Stimulated activated memory B cell treated with anti-CD40 and anti-IgM and Interleukin-4, amounts not matched to agents 10 μg/mL and 1 μg/mL and 100 μg/mL, for 72 hours (primary cell): ENCODE measurements at regions not wholly inside any gene's neighbourhood (a gene's known extent, or its start where the extent isn't known, plus 50 kb on each side); places are given as distances from the start of the nearest gene placed in this dataset.

Experiments
- ATAC-seq: fragments of 150-1000 bp; cut with Tn5 transposase; 2 replicates; pipeline ENCODE4 v1.10.0; 2021
- H3K27ac Mint-ChIP-seq: one replicate; pipeline ENCODE4 v1.8.0; 2022; ENCODE audit warnings: mild to moderate bottlenecking, mixed read lengths
- H3K27me3 Mint-ChIP-seq: one replicate; pipeline ENCODE4 v1.8.0; 2022; ENCODE audit warnings: mixed read lengths
- H3K36me3 Mint-ChIP-seq: one replicate; pipeline ENCODE4 v1.8.0; 2022; ENCODE audit warnings: mixed read lengths
- H3K4me1 Mint-ChIP-seq: one replicate; pipeline ENCODE4 v1.8.0; 2022; ENCODE audit warnings: mixed read lengths
- H3K4me3 Mint-ChIP-seq: one replicate; pipeline ENCODE4 v1.8.0; 2022; ENCODE audit warnings: mild to moderate bottlenecking, moderate library complexity, mixed read lengths
- H3K9me3 Mint-ChIP-seq: one replicate; pipeline ENCODE4 v1.8.0; 2022; ENCODE audit warnings: mixed read lengths

- H3K4me3 Mint-ChIP-seq: no peak overlapping the region
Measured at GRCh38 chr5:36355516-36355915, 53.8 kb upstream of the RANBP3L start.

GRCh38 chr5:36356915-36357314, 55.2 kb upstream of the RANBP3L start:
- H3K9me3 Mint-ChIP-seq: no peaks in the 10 kb centered on the region
- ATAC-seq: no peak
- H3K27ac Mint-ChIP-seq: no peak overlapping the region
- H3K4me1 Mint-ChIP-seq: no peaks in the 10 kb centered on the region
- no peak overlapping the region for H3K4me3 Mint-ChIP-seq
- H3K27me3 Mint-ChIP-seq: no peaks in the 10 kb centered on the region
- no peaks in the 10 kb centered on the region for H3K36me3 Mint-ChIP-seq

More at GRCh38 chr5:36355516-36355915, 53.8 kb upstream of the RANBP3L start:
- Mint-ChIP-seq H3K36me3 (no peaks in the 10 kb centered on the region), H3K9me3 (no peaks in the 10 kb centered on the region), H3K4me1 (no peaks in the 10 kb centered on the region), H3K27ac (no peak overlapping the region), H3K27me3 (peaks cover 5% of the 10 kb centered on the region)
- ATAC-seq: no peak

GRCh38 chr5:36357391-36357975, 55.8 kb upstream of the RANBP3L start:
- ATAC-seq: peak; percentile 35
- H3K4me1 Mint-ChIP-seq: no peaks in the 10 kb centered on the region
- H3K36me3 Mint-ChIP-seq: no peaks in the 10 kb centered on the region
- no peaks in the 10 kb centered on the region for H3K9me3 Mint-ChIP-seq
- no peak overlapping the region for H3K27ac Mint-ChIP-seq
- no peak overlapping the region for H3K4me3 Mint-ChIP-seq
- H3K27me3 Mint-ChIP-seq: no peaks in the 10 kb centered on the region

GRCh38 chr5:36359267-36359666, 57.6 kb upstream of the RANBP3L start:
- Mint-ChIP-seq H3K4me1 (no peaks in the 10 kb centered on the region), H3K27me3 (no peaks in the 10 kb centered on the region), H3K27ac (no peak overlapping the region), H3K9me3 (no peaks in the 10 kb centered on the region), H3K36me3 (no peaks in the 10 kb centered on the region), H3K4me3 (no peak overlapping the region)
- no peak for ATAC-seq

GRCh38 chr5:36360307-36360706, 58.6 kb upstream of the RANBP3L start:
- no peak overlapping the region for H3K4me3 Mint-ChIP-seq
- ATAC-seq: no peak
- no peak overlapping the region for H3K27ac Mint-ChIP-seq
- no peaks in the 10 kb centered on the region for H3K9me3 Mint-ChIP-seq
- H3K36me3 Mint-ChIP-seq: no peaks in the 10 kb centered on the region
- H3K27me3 Mint-ChIP-seq: no peaks in the 10 kb centered on the region
- no peaks in the 10 kb centered on the region for H3K4me1 Mint-ChIP-seq

GRCh38 chr5:36363101-36363500, 61.4 kb upstream of the RANBP3L start:
- no peak overlapping the region for H3K27ac Mint-ChIP-seq
- H3K36me3 Mint-ChIP-seq: no peaks in the 10 kb centered on the region
- H3K9me3 Mint-ChIP-seq: no peaks in the 10 kb centered on the region
- ATAC-seq: no peak
- H3K4me3 Mint-ChIP-seq: no peak overlapping the region
- no peaks in the 10 kb centered on the region for H3K4me1 Mint-ChIP-seq
- no peaks in the 10 kb centered on the region for H3K27me3 Mint-ChIP-seq

- H3K27me3 Mint-ChIP-seq: no peaks in the 10 kb centered on the region
- no peaks in the 10 kb centered on the region for H3K36me3 Mint-ChIP-seq
- H3K4me1 Mint-ChIP-seq: no peaks in the 10 kb centered on the region
- H3K4me3 Mint-ChIP-seq: no peak overlapping the region
- H3K9me3 Mint-ChIP-seq: no peaks in the 10 kb centered on the region
- ATAC-seq: no peak
- H3K27ac Mint-ChIP-seq: no peak overlapping the region
Measured at GRCh38 chr5:36363744-36364143, 62.0 kb upstream of the RANBP3L start.

GRCh38 chr5:36364473-36364872, 62.8 kb upstream of the RANBP3L start:
- Mint-ChIP-seq H3K9me3 (no peaks in the 10 kb centered on the region), H3K27ac (no peak overlapping the region), H3K4me1 (no peaks in the 10 kb centered on the region), H3K27me3 (no peaks in the 10 kb centered on the region), H3K4me3 (no peak overlapping the region), H3K36me3 (no peaks in the 10 kb centered on the region)
- no peak for ATAC-seq

GRCh38 chr5:36365896-36366295, 64.2 kb upstream of the RANBP3L start:
- H3K27ac Mint-ChIP-seq: no peak overlapping the region
- H3K4me1 Mint-ChIP-seq: no peaks in the 10 kb centered on the region
- H3K4me3 Mint-ChIP-seq: no peak overlapping the region
- no peak for ATAC-seq
- H3K9me3 Mint-ChIP-seq: peaks cover 2% of the 10 kb centered on the region
- H3K36me3 Mint-ChIP-seq: no peaks in the 10 kb centered on the region
- no peaks in the 10 kb centered on the region for H3K27me3 Mint-ChIP-seq

- Mint-ChIP-seq H3K4me1 (no peaks in the 10 kb centered on the region), H3K4me3 (no peak overlapping the region), H3K36me3 (no peaks in the 10 kb centered on the region), H3K9me3 (peaks cover 2% of the 10 kb centered on the region), H3K27ac (no peak overlapping the region), H3K27me3 (no peaks in the 10 kb centered on the region)
- ATAC-seq: no peak
Measured at GRCh38 chr5:36366883-36367282, 65.2 kb upstream of the RANBP3L start.

- ATAC-seq: no peak
- Mint-ChIP-seq H3K27me3 (peaks cover 1% of the 10 kb centered on the region), H3K36me3 (no peaks in the 10 kb centered on the region), H3K9me3 (peaks cover 2% of the 10 kb centered on the region), H3K4me3 (no peak overlapping the region), H3K27ac (no peak overlapping the region), H3K4me1 (no peaks in the 10 kb centered on the region)
Measured at GRCh38 chr5:36367524-36367923, 65.8 kb upstream of the RANBP3L start.

- no peak for ATAC-seq
- H3K4me1 Mint-ChIP-seq: no peaks in the 10 kb centered on the region
- no peak overlapping the region for H3K27ac Mint-ChIP-seq
- H3K36me3 Mint-ChIP-seq: no peaks in the 10 kb centered on the region
- H3K27me3 Mint-ChIP-seq: peaks cover 7% of the 10 kb centered on the region
- no peak overlapping the region for H3K4me3 Mint-ChIP-seq
- H3K9me3 Mint-ChIP-seq: peaks cover 2% of the 10 kb centered on the region
Measured at GRCh38 chr5:36369219-36369690, 67.6 kb upstream of the RANBP3L start.

- Mint-ChIP-seq H3K36me3 (no peaks in the 10 kb centered on the region), H3K27ac (no peak overlapping the region), H3K4me1 (no peaks in the 10 kb centered on the region), H3K9me3 (peaks cover 2% of the 10 kb centered on the region), H3K27me3 (peaks cover 7% of the 10 kb centered on the region), H3K4me3 (no peak overlapping the region)
- no peak for ATAC-seq
Measured at GRCh38 chr5:36370073-36370472, 68.4 kb upstream of the RANBP3L start.

- no peaks in the 10 kb centered on the region for H3K36me3 Mint-ChIP-seq
- peaks cover 7% of the 10 kb centered on the region for H3K27me3 Mint-ChIP-seq
Measured at GRCh38 chr5:36371366-36371765, 69.7 kb upstream of the RANBP3L start.

GRCh38 chr5:36373527-36374086, 71.9 kb upstream of the RANBP3L start:
- Mint-ChIP-seq H3K9me3 (peaks cover 2% of the 10 kb centered on the region), H3K27ac (no peak overlapping the region)

More at GRCh38 chr5:36371366-36371765, 69.7 kb upstream of the RANBP3L start:
- Mint-ChIP-seq H3K9me3 (peaks cover 2% of the 10 kb centered on the region), H3K4me1 (no peaks in the 10 kb centered on the region), H3K27ac (no peak overlapping the region), H3K4me3 (no peak overlapping the region)
- ATAC-seq: no peak

GRCh38 chr5:36374266-36374862, 72.7 kb upstream of the RANBP3L start:
- no peak overlapping the region for H3K4me3 Mint-ChIP-seq
- ATAC-seq: no peak
- H3K27ac Mint-ChIP-seq: no peak overlapping the region
- peaks cover 2% of the 10 kb centered on the region for H3K9me3 Mint-ChIP-seq
- no peaks in the 10 kb centered on the region for H3K4me1 Mint-ChIP-seq
- H3K36me3 Mint-ChIP-seq: no peaks in the 10 kb centered on the region
- peaks cover 7% of the 10 kb centered on the region for H3K27me3 Mint-ChIP-seq

More at GRCh38 chr5:36373527-36374086, 71.9 kb upstream of the RANBP3L start:
- Mint-ChIP-seq H3K4me3 (no peak overlapping the region), H3K27me3 (peaks cover 7% of the 10 kb centered on the region), H3K36me3 (no peaks in the 10 kb centered on the region), H3K4me1 (no peaks in the 10 kb centered on the region)
- ATAC-seq: no peak
